Gastroesophageal sphincter (tissue), 4 donors: ENCODE measurements at regions not wholly inside any gene's neighbourhood (a gene's known extent, or its start where the extent isn't known, plus 50 kb on each side); places are given as distances from the start of the nearest gene placed in this dataset.

Experiments
- ATAC-seq: fragments of 150-250 bp; one replicate; pipeline ENCODE4 v1.9.1; 2016; ENCODE audit warnings: mild to moderate bottlenecking, moderate library complexity
- H3K27ac ChIP-seq, 4 donors: fragments of 200-600 bp; sonication (generic) in 3 of 4; 1 replicate in 3 of 4; 2 replicates in 1 of 4; pipeline ENCODE4 v1.5.1; 2016 to 2019
- H3K27me3 ChIP-seq: fragments of 200-600 bp; sonication (generic); one replicate; pipeline ENCODE4 v1.5.1; 2019
- H3K36me3 ChIP-seq, 2 donors: fragments of 200-600 bp; sonication (generic); one replicate each; pipeline ENCODE4 v1.5.1; 2019; ENCODE audit warnings: control low read depth in 1 of 2
- H3K4me1 ChIP-seq, 3 donors: fragments of 200-600 bp; sonication (generic); 1 replicate in 2 of 3; 2 replicates in 1 of 3; pipeline ENCODE4 v1.5.1; 2016 to 2019; ENCODE audit warnings: control low read depth in 2 of 3
- H3K4me3 ChIP-seq, 2 donors: fragments of 200-600 bp; sonication (generic); one replicate each; pipeline ENCODE4 v1.5.1; 2019; ENCODE audit warnings: mild to moderate bottlenecking in 1 of 2, moderate library complexity in 1 of 2
- H3K9me3 ChIP-seq, 3 donors: fragments of 200-600 bp; sonication (generic); one replicate each; pipeline ENCODE4 v1.5.1; 2017 to 2019; ENCODE audit warnings: control low read depth in 2 of 3
- EP300 ChIP-seq: sonication (generic); formaldehyde crosslinking; IDR thresholded peaks from one replicate; pipeline ENCODE4 v1.6.1; 2017; ENCODE audit warnings: antibody characterized with exemption, mild to moderate bottlenecking
- POLR2A ChIP-seq, 2 donors: fragments of 450-650 bp; IDR thresholded peaks; one replicate each; pipeline ENCODE4 v1.6.1; 2017; ENCODE audit warnings: antibody characterized with exemption in 2 of 2, mild to moderate bottlenecking in 2 of 2, moderate library complexity in 1 of 2
- POLR2AphosphoS5 ChIP-seq: sonication (generic); formaldehyde crosslinking; IDR thresholded peaks from one replicate; pipeline ENCODE4 v1.6.1; 2017; ENCODE audit warnings: antibody characterized with exemption
- WGBS, 2 donors: methylation state at CpG; one replicate each; pipeline ENCODE4 v1.1.5; 2018; ENCODE audit warnings: low coverage in 1 of 2; 5-methylcytosine and 5-hydroxymethylcytosine counted together
- TF ChIP-seq, protein P1 (sequence below), 4 experiments: fragments of 200-600 bp in 2 of 4; fragments of 450-650 bp in 2 of 4; sonication (generic) in 1 of 4; IDR thresholded peaks; one replicate each; pipeline ENCODE4 v1.5.1; 2017 to 2019; ENCODE audit warnings: antibody characterized with exemption in 4 of 4, mild to moderate bottlenecking in 2 of 4, moderate library complexity in 2 of 4

DNA sequence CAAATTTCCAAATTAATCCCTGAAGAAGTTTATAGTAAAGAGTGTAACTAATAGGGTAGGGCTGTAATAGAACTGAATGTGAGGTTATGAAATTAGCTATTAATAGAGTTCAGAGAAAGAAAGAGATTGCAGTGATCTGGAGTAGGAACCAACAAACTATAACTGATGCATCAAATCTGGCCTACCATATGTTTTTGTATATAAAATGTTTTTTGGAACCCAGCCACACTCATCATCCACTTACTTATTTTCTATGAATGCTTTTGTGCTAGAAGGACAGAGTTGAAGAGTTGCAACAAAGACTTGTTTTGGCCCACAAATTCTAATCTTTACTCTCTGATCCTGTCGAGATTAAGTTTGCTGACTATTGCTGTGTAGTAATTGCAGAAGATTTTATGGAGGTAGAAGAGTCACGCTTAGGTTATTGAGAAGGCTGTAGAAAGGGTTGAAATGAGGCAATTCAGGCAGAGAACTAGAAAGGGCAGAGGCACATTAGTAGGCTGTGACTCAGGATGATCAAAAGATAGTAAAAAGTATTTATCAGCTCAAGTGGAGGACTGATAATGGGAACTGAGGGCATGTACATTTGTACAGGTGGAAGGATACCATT lies 298.7 kb upstream of the EMCN start:
- H3K4me1 ChIP-seq = no peaks in the 10 kb centered on the region
- H3K27ac ChIP-seq = no peak overlapping the region
- TF ChIP-seq EP300 = no peak
- TF ChIP-seq, protein P1, sequence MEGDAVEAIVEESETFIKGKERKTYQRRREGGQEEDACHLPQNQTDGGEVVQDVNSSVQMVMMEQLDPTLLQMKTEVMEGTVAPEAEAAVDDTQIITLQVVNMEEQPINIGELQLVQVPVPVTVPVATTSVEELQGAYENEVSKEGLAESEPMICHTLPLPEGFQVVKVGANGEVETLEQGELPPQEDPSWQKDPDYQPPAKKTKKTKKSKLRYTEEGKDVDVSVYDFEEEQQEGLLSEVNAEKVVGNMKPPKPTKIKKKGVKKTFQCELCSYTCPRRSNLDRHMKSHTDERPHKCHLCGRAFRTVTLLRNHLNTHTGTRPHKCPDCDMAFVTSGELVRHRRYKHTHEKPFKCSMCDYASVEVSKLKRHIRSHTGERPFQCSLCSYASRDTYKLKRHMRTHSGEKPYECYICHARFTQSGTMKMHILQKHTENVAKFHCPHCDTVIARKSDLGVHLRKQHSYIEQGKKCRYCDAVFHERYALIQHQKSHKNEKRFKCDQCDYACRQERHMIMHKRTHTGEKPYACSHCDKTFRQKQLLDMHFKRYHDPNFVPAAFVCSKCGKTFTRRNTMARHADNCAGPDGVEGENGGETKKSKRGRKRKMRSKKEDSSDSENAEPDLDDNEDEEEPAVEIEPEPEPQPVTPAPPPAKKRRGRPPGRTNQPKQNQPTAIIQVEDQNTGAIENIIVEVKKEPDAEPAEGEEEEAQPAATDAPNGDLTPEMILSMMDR (IDR thresholded peaks at IDR 0.05) = no peak
- no peak for TF ChIP-seq POLR2A (IDR thresholded peaks at IDR 0.05)
- TF ChIP-seq POLR2AphosphoS5 = no peak
- no peaks in the 10 kb centered on the region for H3K9me3 ChIP-seq
- WGBS, 2 donors = 65 to 92% methylated on average over 2 of the region's 2 CpGs
- H3K27me3 ChIP-seq = no peaks in the 10 kb centered on the region
- no peak overlapping the region for H3K4me3 ChIP-seq
- no peaks in the 10 kb centered on the region for H3K36me3 ChIP-seq
- no peak for ATAC-seq

DNA sequence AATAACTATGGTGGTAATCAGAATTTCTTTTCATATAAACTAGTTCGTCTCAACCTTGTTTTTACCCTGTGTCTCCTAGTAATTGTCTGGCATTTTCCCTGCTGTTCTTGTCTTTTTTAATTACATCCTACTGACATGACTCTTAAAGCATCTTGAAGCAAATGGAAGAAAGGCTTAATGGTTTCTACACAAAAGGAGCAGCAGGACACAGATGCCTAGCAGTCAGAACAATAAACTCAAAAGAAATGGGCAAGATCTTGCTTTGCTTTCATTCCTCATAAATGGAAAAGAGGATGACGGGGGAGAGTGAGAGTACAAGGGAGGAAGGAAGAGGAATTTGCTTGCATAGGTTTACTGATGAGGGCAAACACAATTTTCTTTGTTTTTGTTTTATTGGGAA lies 293.2 kb upstream of the EMCN start:
- H3K27ac ChIP-seq = no peak overlapping the region
- no peaks in the 10 kb centered on the region for H3K27me3 ChIP-seq
- 86 to 94% methylated on average over 2 of the region's 2 CpGs for WGBS, 2 donors
- no peaks in the 10 kb centered on the region for H3K9me3 ChIP-seq
- H3K4me1 ChIP-seq = peaks cover 0 to 6% (median 0%) of the 10 kb centered on the region in 3 donors
- no peak for ATAC-seq
- H3K4me3 ChIP-seq = no peak overlapping the region
- no peaks in the 10 kb centered on the region for H3K36me3 ChIP-seq
- TF ChIP-seq POLR2AphosphoS5 (no peak), EP300 (no peak), POLR2A (IDR thresholded peaks at IDR 0.05) (no peak)
- TF ChIP-seq, protein P1 (IDR thresholded peaks at IDR 0.05) = no peak

DNA sequence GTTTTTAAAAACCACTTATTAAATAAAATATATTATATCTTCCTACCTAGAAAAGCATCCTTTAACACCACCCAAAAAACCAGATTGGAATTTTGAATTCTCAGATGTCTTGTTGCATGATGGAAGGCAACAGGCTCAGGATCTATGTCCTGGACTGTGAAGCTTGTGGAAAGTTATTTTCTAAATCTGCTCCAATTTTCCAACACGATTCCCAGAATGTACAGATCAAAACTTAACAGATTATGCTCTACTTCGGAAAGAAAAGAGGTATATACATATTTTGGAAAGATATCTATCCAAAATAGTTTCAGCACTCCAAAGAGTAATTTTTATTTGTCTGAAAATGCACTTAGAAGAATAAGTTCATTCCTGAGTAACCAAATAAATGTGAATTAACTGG lies 291.7 kb upstream of the EMCN start:
- no peak for ATAC-seq
- H3K4me3 ChIP-seq = no peak overlapping the region
- WGBS, 2 donors = 24 to 75% methylated on average over 2 of the region's 2 CpGs

DNA sequence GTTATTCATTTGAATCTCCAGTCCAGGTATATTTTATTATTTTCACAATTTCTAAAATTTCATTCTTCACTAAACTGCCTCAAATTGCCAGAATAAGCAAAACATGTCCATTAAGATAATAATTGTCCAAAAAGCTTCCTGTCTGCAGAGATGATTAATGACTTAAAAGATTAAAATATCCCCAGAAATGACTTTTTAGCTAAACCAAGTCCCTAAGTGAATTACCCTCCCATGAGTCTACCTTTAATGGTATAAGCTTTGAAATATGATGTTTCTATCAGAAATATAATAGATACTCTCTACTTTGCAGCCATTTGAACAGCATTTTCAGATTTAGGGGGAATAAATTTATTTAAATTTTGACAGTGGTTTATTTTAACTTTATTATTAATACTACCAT lies 289.2 kb upstream of the EMCN start:
- peaks cover 0 to 6% (median 0%) of the 10 kb centered on the region in 3 donors for H3K4me1 ChIP-seq
- no peak for ATAC-seq
- H3K27ac ChIP-seq = no peak overlapping the region
- H3K36me3 ChIP-seq = no peaks in the 10 kb centered on the region
- H3K27me3 ChIP-seq = no peaks in the 10 kb centered on the region
- TF ChIP-seq, protein P1 (IDR thresholded peaks at IDR 0.05) = no peak
- TF ChIP-seq EP300 (no peak), POLR2AphosphoS5 (no peak), POLR2A (IDR thresholded peaks at IDR 0.05) (no peak)
- H3K9me3 ChIP-seq = no peaks in the 10 kb centered on the region
- H3K4me3 ChIP-seq = no peak overlapping the region

More for the DNA sequence above, 291.7 kb upstream of the EMCN start:
- Histone ChIP-seq H3K27ac (no peak overlapping the region), H3K27me3 (no peaks in the 10 kb centered on the region), H3K9me3 (no peaks in the 10 kb centered on the region), H3K36me3 (no peaks in the 10 kb centered on the region), H3K4me1 (peaks cover 0 to 6% (median 0%) of the 10 kb centered on the region in 3 donors)
- TF ChIP-seq, protein P1 (IDR thresholded peaks at IDR 0.05) = no peak
- TF ChIP-seq POLR2A (IDR thresholded peaks at IDR 0.05) (no peak), POLR2AphosphoS5 (no peak), EP300 (no peak)

DNA sequence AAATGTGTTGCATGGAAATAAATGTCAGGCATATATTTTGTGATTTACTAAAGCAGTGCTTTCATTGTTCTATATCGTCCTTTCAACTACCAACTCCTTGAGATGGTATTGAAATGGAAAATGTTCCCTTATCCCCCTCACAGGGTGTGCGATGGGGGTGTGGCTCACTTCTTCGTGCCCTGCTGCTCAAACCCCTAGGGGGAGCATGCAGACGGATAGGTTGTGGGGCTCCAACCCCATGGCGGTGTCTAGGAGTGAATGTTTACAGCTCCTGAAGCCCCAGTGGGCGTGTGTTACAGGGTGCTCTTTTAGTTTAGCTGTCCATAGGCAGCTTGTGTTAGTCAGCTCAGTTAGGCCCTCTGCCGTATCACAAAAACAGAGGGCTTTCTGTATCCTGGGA lies 287.7 kb upstream of the EMCN start:
- Histone ChIP-seq H3K36me3 (no peaks in the 10 kb centered on the region), H3K27me3 (no peaks in the 10 kb centered on the region), H3K9me3 (no peaks in the 10 kb centered on the region), H3K4me1 (peaks cover 0 to 6% (median 0%) of the 10 kb centered on the region in 3 donors), H3K27ac (no peak overlapping the region), H3K4me3 (no peak overlapping the region)
- TF ChIP-seq POLR2A (IDR thresholded peaks at IDR 0.05) (no peak), POLR2AphosphoS5 (no peak), EP300 (no peak)
- TF ChIP-seq, protein P1 (IDR thresholded peaks at IDR 0.05) = no peak
- 76 to 100% methylated on average over 2 to 6 of the region's 7 CpGs for WGBS, 2 donors
- ATAC-seq = no peak
